ENCODE measurements at regions not wholly inside any gene's neighbourhood (a gene's known extent, or its start where the extent isn't known, plus 50 kb on each side); places are given as distances from the start of the nearest gene placed in this dataset.
"Not testable (repeated sequence)": the region's sequence is repeated elsewhere in the genome, so short reads cannot be mapped to it uniquely, and the experiment has no call there.

- DNase-seq: no peak
These were observed 335.7 kb upstream of the SNX7 start for GRCh38 chr1:98325646-98326440.

GRCh38 chr1:98323906-98324358, 337.6 kb upstream of the SNX7 start:
- peak; percentile 9 to 30 for DNase-seq

- DNase-seq: no peak
These were observed 338.1 kb upstream of the SNX7 start for GRCh38 chr1:98323388-98323787.

- no peak for DNase-seq
These were observed 338.6 kb upstream of the SNX7 start for GRCh38 chr1:98322966-98323365.

GRCh38 chr1:98322086-98322485, 339.4 kb upstream of the SNX7 start:
- DNase-seq: no peak

- DNase-seq: no peak
These were observed 340.3 kb upstream of the SNX7 start for GRCh38 chr1:98321191-98321590.

- DNase-seq: no peak
These were observed 345.1 kb upstream of the SNX7 start for GRCh38 chr1:98316286-98316905.

- no peak for DNase-seq
These were observed 346.2 kb upstream of the SNX7 start for GRCh38 chr1:98315309-98315708.

GRCh38 chr1:98314601-98315000, 346.9 kb upstream of the SNX7 start:
- DNase-seq: no peak

GRCh38 chr1:98306517-98307089, 354.9 kb upstream of the SNX7 start:
- no peak for DNase-seq

GRCh38 chr1:98305362-98305761, 356.2 kb upstream of the SNX7 start:
- no peak for DNase-seq

- no peak for DNase-seq
These were observed 356.6 kb upstream of the SNX7 start for GRCh38 chr1:98304888-98305287.

GRCh38 chr1:98299861-98300260, 361.7 kb upstream of the SNX7 start:
- DNase-seq: no peak

GRCh38 chr1:98299313-98299712, 362.2 kb upstream of the SNX7 start:
- DNase-seq: no peak

GRCh38 chr1:98298319-98298718, 363.2 kb upstream of the SNX7 start:
- no peak for DNase-seq

- no peak for DNase-seq
These were observed 364.8 kb upstream of the SNX7 start for GRCh38 chr1:98296681-98297080.

GRCh38 chr1:98294127-98294526, 367.4 kb upstream of the SNX7 start:
- no peak for DNase-seq

GRCh38 chr1:98292994-98293393, 368.5 kb upstream of the SNX7 start:
- DNase-seq: no peak

- no peak for DNase-seq
These were observed 368.5 kb upstream of the DPYD start for GRCh38 chr1:98289311-98289710.

GRCh38 chr1:98288494-98288893, 367.7 kb upstream of the DPYD start:
- DNase-seq: no peak

- DNase-seq: no peak
These were observed 366.8 kb upstream of the DPYD start for GRCh38 chr1:98287626-98288025.

GRCh38 chr1:98286656-98287055, 365.8 kb upstream of the DPYD start:
- DNase-seq: no peak

- not testable (repeated sequence) for DNase-seq
These were observed 364.5 kb upstream of the DPYD start for GRCh38 chr1:98285286-98285685.

- no peak for DNase-seq
These were observed 359.2 kb upstream of the DPYD start for GRCh38 chr1:98280049-98280448.
